Dermis microvascular lymphatic vessel endothelial cell (primary cell): ENCODE measurements at regions not wholly inside any gene's neighbourhood (a gene's known extent, or its start where the extent isn't known, plus 50 kb on each side); places are given as distances from the start of the nearest gene placed in this dataset.
A peak's percentile ranks its signal among the peaks of the same experiment; 100 is the strongest.

Experiments used
- DNase-seq, 2 donors: peaks; one replicate each; pipeline versions ENCODE4 v3.0.0 to v3.0.0-alpha.2; 2010; ENCODE audit warnings: low read depth in 2 of 2

- DNase-seq: no peak
These were observed 237.9 kb downstream of the HDGFL1 start for GRCh38 chr6:22807261-22807660.

DNA sequence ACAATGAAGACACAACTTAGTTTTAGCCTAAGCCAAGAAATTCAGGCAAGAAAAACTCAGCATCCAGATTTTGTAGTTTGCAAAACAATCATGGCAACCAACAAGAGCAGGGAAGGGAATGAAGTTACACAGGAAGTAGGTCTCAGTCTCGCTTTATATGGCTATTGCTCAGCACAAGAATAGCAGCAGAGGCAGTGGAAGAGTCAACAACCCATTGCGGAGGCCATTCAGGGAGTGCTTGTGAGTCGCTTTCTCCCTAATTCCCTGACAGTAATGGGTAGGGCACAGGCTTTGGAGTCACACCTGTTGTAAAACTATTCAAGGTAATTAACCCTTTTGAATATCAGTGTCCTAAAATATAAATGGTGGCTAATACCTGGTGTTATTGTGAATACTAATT, 238.5 kb downstream of the HDGFL1 start:
- no peak for DNase-seq

DNA sequence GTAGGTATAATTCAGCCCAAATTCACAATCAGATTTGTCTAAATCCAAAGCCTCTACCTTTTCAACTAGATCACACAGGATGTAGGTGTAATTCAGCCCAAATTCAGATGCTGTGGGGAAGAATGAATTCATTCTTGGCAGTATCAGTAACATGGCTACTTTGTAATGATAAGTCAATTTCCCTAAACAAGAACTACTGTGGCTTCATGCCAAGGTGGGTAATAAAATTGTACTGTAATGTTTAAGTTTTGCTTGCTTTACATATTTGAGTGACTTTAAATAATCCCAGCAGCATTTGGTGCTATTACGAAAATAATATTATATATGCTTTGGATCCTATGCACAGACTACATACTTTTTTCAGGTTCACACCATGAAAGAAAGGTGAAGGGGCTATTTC, 239.1 kb downstream of the HDGFL1 start:
- DNase-seq: peak; percentile 31 to 59

GRCh38 chr6:22809370-22809769, 240.0 kb downstream of the HDGFL1 start:
- DNase-seq: no peak

- no peak for DNase-seq
These were observed 249.8 kb downstream of the HDGFL1 start for GRCh38 chr6:22819209-22819608.

GRCh38 chr6:22821664-22822320, 252.4 kb downstream of the HDGFL1 start:
- no peak for DNase-seq

DNA sequence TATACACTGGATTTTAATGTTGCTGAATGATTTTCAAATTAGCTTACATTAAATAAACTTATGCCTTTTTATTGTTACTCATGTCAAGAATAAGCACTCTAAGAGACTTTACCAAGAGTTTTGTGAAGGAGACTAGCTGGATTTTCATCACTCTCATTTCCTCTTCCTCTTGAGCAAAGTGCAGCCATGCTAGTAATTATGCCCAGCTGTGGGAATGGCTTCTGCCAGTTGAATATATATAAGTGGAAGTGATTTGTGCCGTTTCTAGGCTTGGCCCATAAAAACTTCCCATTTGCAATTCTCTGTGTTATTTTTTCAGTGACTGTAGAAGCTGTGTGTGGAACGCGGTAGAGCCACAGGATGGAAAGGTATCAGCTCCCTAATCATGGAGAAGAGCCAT, 255.8 kb downstream of the HDGFL1 start:
- DNase-seq: no peak

- DNase-seq: peak in 1 of 2 donors; percentile 48
These were observed 257.6 kb downstream of the HDGFL1 start for GRCh38 chr6:22826961-22827360.

- peak in 1 of 2 donors; percentile 36 for DNase-seq
These were observed 258.4 kb downstream of the HDGFL1 start for GRCh38 chr6:22827760-22828159.

DNA sequence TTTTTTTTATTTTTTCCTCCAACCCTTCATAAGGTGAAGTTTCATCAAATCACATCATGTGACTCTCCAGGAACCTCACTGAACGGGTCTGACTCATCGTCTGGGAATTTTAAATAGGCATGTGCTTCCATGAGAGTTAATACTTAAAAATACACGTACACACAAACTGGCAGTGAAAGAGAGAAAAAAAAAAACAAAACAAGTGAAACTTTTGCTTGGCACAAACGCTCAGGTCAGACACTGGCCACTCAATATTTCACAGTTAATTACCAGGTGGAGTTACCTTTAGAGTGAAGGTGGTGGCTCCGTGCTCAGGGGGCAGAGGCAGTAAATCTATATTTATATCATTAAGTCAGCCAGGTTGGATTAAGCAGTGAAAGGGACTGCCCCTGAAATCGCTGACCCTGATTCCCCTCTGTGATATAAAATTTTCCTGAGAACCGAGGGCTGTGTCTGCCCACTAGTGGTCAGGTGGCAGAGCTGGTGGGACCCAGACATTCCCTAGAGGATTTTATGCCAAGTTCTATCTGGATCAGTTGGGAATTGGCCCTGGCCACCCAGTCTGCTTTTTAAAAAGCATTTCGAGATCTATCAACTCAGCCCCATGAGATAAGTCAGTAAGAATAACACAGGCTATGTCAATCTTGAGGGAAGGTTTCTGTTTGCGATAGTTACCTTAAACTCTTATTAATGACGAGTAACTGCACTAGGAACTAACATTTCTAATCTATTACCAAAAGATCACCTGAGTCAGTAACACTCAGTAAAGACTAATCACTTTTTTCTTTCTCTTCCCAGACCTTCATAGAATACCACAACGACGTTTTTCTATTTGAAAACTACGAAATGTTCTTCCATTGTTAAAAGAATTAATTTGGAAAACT, 259.1 kb downstream of the HDGFL1 start:
- DNase-seq: peak; percentile 81 to 98

- DNase-seq: no peak
These were observed 259.7 kb downstream of the HDGFL1 start for GRCh38 chr6:22829070-22829469.

- no peak for DNase-seq
These were observed 261.1 kb downstream of the HDGFL1 start for GRCh38 chr6:22830463-22830862.

DNA sequence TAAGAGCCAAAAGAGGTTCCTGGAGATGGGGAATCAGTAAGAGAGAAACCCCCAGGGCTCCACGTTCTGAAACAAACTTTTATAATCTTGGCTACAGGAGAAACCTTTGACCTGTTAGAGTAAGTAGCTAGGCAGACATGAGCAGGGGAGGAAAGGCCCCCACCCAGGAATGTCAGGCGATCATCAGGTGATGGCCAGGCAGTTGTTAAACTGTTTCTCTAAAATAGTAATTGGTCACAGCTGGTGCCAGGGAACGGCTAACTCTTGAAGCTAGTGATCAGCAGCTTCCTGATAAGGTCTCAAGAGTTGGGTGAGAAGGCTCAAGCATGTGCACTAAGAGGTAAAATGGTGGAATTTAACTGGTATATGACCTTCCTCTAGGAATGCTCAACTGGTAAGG, 263.8 kb downstream of the HDGFL1 start:
- no peak for DNase-seq

GRCh38 chr6:22838345-22838744, 269.0 kb downstream of the HDGFL1 start:
- peak in 1 of 2 donors; percentile 14 for DNase-seq

DNA sequence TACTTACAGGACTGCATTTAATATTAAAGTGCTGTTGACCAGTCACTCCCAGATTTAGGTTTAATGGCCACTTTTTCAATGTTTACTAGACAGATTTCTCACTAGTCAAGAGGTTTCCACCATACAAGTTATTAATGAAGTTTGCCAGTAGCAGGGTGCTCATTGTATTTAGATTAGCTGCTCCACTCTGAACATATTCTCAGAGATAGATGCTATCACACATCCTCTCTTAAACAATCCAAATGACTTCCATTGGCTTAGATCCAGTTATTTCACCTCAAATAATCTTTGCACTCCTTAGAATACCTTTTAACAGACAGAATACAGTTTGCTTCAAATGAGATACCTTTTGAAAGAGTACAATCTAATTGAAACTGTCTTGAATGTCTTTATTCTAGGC, 276.1 kb downstream of the HDGFL1 start:
- peak in 1 of 2 donors; percentile 67 for DNase-seq

DNA sequence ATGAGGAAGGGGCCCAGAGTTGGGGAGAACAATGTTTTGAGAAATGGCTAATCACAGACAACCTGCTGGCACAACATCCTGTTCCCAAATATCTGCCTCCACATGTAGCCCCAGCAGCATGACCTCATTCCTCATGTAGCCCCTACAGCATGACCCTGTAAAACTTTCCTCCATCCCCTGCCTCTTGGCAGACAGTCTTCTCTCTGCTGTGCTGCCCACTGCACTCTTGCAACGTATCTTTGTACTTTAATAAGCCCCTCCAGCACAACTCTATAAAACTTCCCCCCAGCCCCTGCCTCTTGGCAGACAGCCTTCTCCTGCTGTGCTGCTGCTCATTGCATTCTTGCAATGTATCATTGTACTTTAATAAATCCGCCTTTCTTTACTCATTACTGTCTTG, 278.8 kb downstream of the HDGFL1 start:
- no peak for DNase-seq

DNA sequence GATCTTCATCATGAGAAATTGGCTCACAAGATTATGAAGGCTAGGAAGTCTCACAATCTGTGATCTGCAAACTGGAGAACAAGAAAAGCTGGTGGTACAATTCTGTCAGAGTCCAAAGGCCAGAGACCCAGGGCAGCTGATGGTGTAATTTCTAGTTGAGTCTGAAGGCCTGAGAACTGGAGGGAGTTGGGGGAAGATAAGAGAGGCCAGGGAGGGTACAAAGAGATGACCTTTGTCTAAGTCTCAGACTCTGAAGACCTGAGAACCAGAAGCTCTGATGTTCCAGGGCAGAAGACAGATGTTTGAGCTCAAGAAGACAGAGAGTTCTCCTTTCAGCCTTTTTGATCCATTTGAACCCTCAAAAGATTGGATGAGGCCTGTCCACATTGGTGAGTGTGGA, 280.6 kb downstream of the HDGFL1 start:
- DNase-seq: no peak

GRCh38 chr6:22852101-22852500, 282.7 kb downstream of the HDGFL1 start:
- no peak for DNase-seq

GRCh38 chr6:22873513-22874136, 304.3 kb downstream of the HDGFL1 start:
- DNase-seq: peak; percentile 57 to 70

GRCh38 chr6:22875845-22876244, 306.5 kb downstream of the HDGFL1 start:
- DNase-seq: no peak

DNA sequence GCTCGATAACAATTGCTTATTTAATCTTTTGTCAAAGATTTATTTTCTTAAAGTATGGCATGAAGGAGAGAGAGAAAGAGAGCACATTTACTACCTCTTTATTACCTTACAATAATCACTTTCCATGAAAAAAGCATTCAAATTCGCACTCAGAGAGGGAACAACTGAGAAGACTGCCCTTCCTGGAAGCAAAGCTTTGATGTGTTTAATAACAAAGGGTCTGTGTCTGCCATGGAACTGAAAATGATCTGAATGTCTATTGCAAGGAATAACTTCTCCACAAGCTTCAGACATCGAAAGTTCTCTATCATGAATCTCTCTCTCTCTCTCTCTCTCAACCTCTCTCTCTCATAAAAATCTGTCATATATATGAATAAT, 308.9 kb downstream of the HDGFL1 start:
- peak in 1 of 2 donors; percentile 7 for DNase-seq

GRCh38 chr6:22878706-22879105, 309.3 kb downstream of the HDGFL1 start:
- DNase-seq: no peak
